GM23248 (cell line): ENCODE measurements at regions not wholly inside any gene's neighbourhood (a gene's known extent, or its start where the extent isn't known, plus 50 kb on each side); places are given as distances from the start of the nearest gene placed in this dataset.

Experiments used
- DNase-seq: peaks from one replicate; pipeline ENCODE4 v3.0.0-alpha.2; 2015
- H2AFZ ChIP-seq: fragments of 200-600 bp; sonication (generic); 2 replicates; pipeline ENCODE4 v1.6.1; 2016; ENCODE audit warnings: antibody characterized with exemption
- H3F3A ChIP-seq: fragments of 200-600 bp; sonication (generic); 2 replicates; pipeline ENCODE4 v1.6.1; 2016; ENCODE audit warnings: mild to moderate bottlenecking, antibody characterized with exemption, mixed run types; ENCODE audit not compliant: insufficient read depth
- H3K27ac ChIP-seq: fragments of 200-600 bp; sonication (generic); 2 replicates; pipeline ENCODE4 v1.5.1; 2016; ENCODE audit warnings: mild to moderate bottlenecking
- H3K27me3 ChIP-seq: fragments of 200-600 bp; sonication (generic); replicated peaks from 2 replicates; pipeline ENCODE4 v1.6.1; 2016; ENCODE audit warnings: mild to moderate bottlenecking; ENCODE audit not compliant: insufficient read depth
- H3K36me3 ChIP-seq: fragments of 200-600 bp; sonication (generic); 2 replicates; pipeline ENCODE4 v1.6.1; 2016; ENCODE audit warnings: low read depth, mild to moderate bottlenecking
- H3K4me1 ChIP-seq: fragments of 200-600 bp; sonication (generic); 2 replicates; pipeline ENCODE4 v1.6.1; 2016; ENCODE audit warnings: mild to moderate bottlenecking; ENCODE audit not compliant: insufficient read depth
- H3K4me2 ChIP-seq: fragments of 200-600 bp; sonication (generic); one replicate; pipeline ENCODE4 v1.6.1; 2016; ENCODE audit warnings: mild to moderate bottlenecking; ENCODE audit not compliant: unreplicated experiment
- H3K4me3 ChIP-seq: fragments of 200-600 bp; sonication (generic); 2 replicates; pipeline ENCODE4 v1.5.1; 2016; ENCODE audit warnings: mild to moderate bottlenecking
- H3K79me2 ChIP-seq: fragments of 200-600 bp; sonication (generic); 2 replicates; pipeline ENCODE4 v1.6.1; 2016; ENCODE audit warnings: mild to moderate bottlenecking; ENCODE audit not compliant: insufficient read depth
- H3K9ac ChIP-seq: fragments of 200-600 bp; sonication (generic); 2 replicates; pipeline ENCODE4 v1.6.1; 2016; ENCODE audit warnings: mild to moderate bottlenecking
- H3K9me2 ChIP-seq: fragments of 200-600 bp; sonication (generic); 2 replicates; pipeline ENCODE4 v1.6.1; 2016; ENCODE audit warnings: mixed run types, mild to moderate bottlenecking, moderate library complexity; ENCODE audit not compliant: insufficient read depth
- H3K9me3 ChIP-seq: fragments of 200-600 bp; sonication (generic); one replicate; pipeline ENCODE4 v1.6.1; 2017; ENCODE audit warnings: low read depth
- H4K20me1 ChIP-seq: fragments of 200-600 bp; sonication (generic); 2 replicates; pipeline ENCODE4 v1.6.0; 2016; ENCODE audit not compliant: insufficient read depth
- EZH2 ChIP-seq: fragments of 200-600 bp; sonication (generic); IDR thresholded peaks from 2 replicates; pipeline ENCODE4 v1.6.1; 2018; ENCODE audit warnings: antibody characterized with exemption, mild to moderate bottlenecking; ENCODE audit not compliant: insufficient read depth, poor library complexity, severe bottlenecking
- EZH2phosphoT487 ChIP-seq: fragments of 200-600 bp; sonication (generic); IDR thresholded peaks from 2 replicates; pipeline ENCODE4 v1.6.1; 2018; ENCODE audit warnings: antibody characterized with exemption, moderate library complexity, mild to moderate bottlenecking, low read depth; ENCODE audit not compliant: insufficient read depth
- WGBS, 2 experiments: methylation state at CpG; one replicate each; pipeline ENCODE4 v1.1.6; 2015 to 2017; ENCODE audit warnings: low lambda C conversion rate in 2 of 2, low coverage in 1 of 2; ENCODE audit errors: missing lambda C conversion rate in 2 of 2; 5-methylcytosine and 5-hydroxymethylcytosine counted together
- in situ Hi-C: fragments of 300-500 bp; cut with MboI; formaldehyde crosslinking; loops from 2 replicates; pipeline ENCODE4 v1.15.0; 2020

- Histone ChIP-seq H3K27ac (peak overlapping the region; percentile 55), H3K4me3 (no peak overlapping the region), H3K27me3 (no peaks in the 10 kb centered on the region), H4K20me1 (no peaks in the 10 kb centered on the region), H3K79me2 (no peaks in the 10 kb centered on the region), H3K36me3 (no peaks in the 10 kb centered on the region), H3K9ac (peak overlapping the region; percentile 74), H3K9me3 (no peaks in the 10 kb centered on the region), H3K4me1 (peaks cover 19% of the 10 kb centered on the region), H3K9me2 (no peaks in the 10 kb centered on the region), H3F3A (peaks cover 11% of the 10 kb centered on the region; the same call in 1 of the 2 replicates), H3K4me2 (peak overlapping the region; percentile 18), H2AFZ (peak overlapping the region; percentile 88)
- TF ChIP-seq EZH2 (no peak), EZH2phosphoT487 (no peak)
- in situ Hi-C loops = no loop called here
- peak; percentile 85 for DNase-seq
- WGBS, 2 experiments = 8 to 10% methylated on average over 10 of the region's 10 CpGs
Observed at GRCh38 chr20:40960521-40960956, 68.1 kb upstream of the TOP1 start.

GRCh38 chr20:40961176-40961575 lies 67.4 kb upstream of the TOP1 start:
- in situ Hi-C loops = no loop called here

GRCh38 chr20:40961686-40962640 lies 66.7 kb upstream of the TOP1 start:
- Histone ChIP-seq H3K27me3 (no peaks in the 10 kb centered on the region), H2AFZ (no peak overlapping the region), H3F3A (peaks cover 11% of the 10 kb centered on the region; the same call in 1 of the 2 replicates), H3K4me2 (peak overlapping the region; percentile 22), H3K27ac (no peak overlapping the region), H3K79me2 (no peaks in the 10 kb centered on the region), H3K9me2 (no peaks in the 10 kb centered on the region), H3K36me3 (no peaks in the 10 kb centered on the region), H3K9ac (no peak overlapping the region), H3K4me3 (no peak overlapping the region), H3K9me3 (no peaks in the 10 kb centered on the region), H3K4me1 (peaks cover 19% of the 10 kb centered on the region), H4K20me1 (no peaks in the 10 kb centered on the region)
- WGBS, 2 experiments = 44 to 48% methylated on average over 13 of the region's 13 CpGs
- peak; percentile 67 for DNase-seq
- TF ChIP-seq EZH2phosphoT487 (no peak), EZH2 (no peak)
- in situ Hi-C loops = no loop called here

More at GRCh38 chr20:40961176-40961575, 67.4 kb upstream of the TOP1 start:
- no peaks in the 10 kb centered on the region for H4K20me1 ChIP-seq
- no peaks in the 10 kb centered on the region for H3K9me3 ChIP-seq
- H3K4me1 ChIP-seq = peaks cover 19% of the 10 kb centered on the region
- H3K4me3 ChIP-seq = no peak overlapping the region
- no peak for DNase-seq
- H3K79me2 ChIP-seq = no peaks in the 10 kb centered on the region
- 7 to 18% methylated on average over 2 of the region's 2 CpGs for WGBS, 2 experiments
- peak overlapping the region; percentile 22 for H3K4me2 ChIP-seq
- no peak overlapping the region for H3K9ac ChIP-seq
- TF ChIP-seq EZH2 = no peak
- no peak for TF ChIP-seq EZH2phosphoT487
- no peaks in the 10 kb centered on the region for H3K9me2 ChIP-seq
- H2AFZ ChIP-seq = no peak overlapping the region
- no peak overlapping the region for H3K27ac ChIP-seq
- no peaks in the 10 kb centered on the region for H3K36me3 ChIP-seq
- no peaks in the 10 kb centered on the region for H3K27me3 ChIP-seq
- H3F3A ChIP-seq = peaks cover 11% of the 10 kb centered on the region; the same call in 1 of the 2 replicates

- DNase-seq = peak; percentile 71
- Histone ChIP-seq H3K9ac (no peak overlapping the region), H3K4me1 (peaks cover 19% of the 10 kb centered on the region), H3K27ac (no peak overlapping the region), H3F3A (peaks cover 11% of the 10 kb centered on the region; the same call in 1 of the 2 replicates), H3K79me2 (no peaks in the 10 kb centered on the region), H3K9me2 (no peaks in the 10 kb centered on the region), H4K20me1 (no peaks in the 10 kb centered on the region), H3K4me3 (no peak overlapping the region), H3K4me2 (no peak overlapping the region), H3K27me3 (no peaks in the 10 kb centered on the region), H2AFZ (no peak overlapping the region), H3K9me3 (no peaks in the 10 kb centered on the region), H3K36me3 (no peaks in the 10 kb centered on the region)
- TF ChIP-seq EZH2phosphoT487 (no peak), EZH2 (no peak)
- 23 to 27% methylated on average over 21 of the region's 21 CpGs for WGBS, 2 experiments
- in situ Hi-C loops = no loop called here
Observed at GRCh38 chr20:40962733-40963504, 65.7 kb upstream of the TOP1 start.
